HFFc6 (cell line): ENCODE measurements at regions not wholly inside any gene's neighbourhood (a gene's known extent, or its start where the extent isn't known, plus 50 kb on each side); places are given as distances from the start of the nearest gene placed in this dataset.

Experiments used
- DNase-seq: peaks from one replicate; pipeline ENCODE4 v3.0.0-alpha.2; 2018
- H3K27ac Mint-ChIP-seq: 2 replicates; pipeline ENCODE4 v1.8.0; 2020; ENCODE audit warnings: mild to moderate bottlenecking, mixed read lengths
- H3K27me3 Mint-ChIP-seq: 2 replicates; pipeline ENCODE4 v1.8.0; 2021; ENCODE audit warnings: mild to moderate bottlenecking, moderate library complexity, mixed read lengths; ENCODE audit not compliant: insufficient read depth
- H3K36me3 Mint-ChIP-seq: 2 replicates; pipeline ENCODE4 v1.8.0; 2021; ENCODE audit warnings: low read depth, mixed read lengths
- H3K4me1 Mint-ChIP-seq: 2 replicates; pipeline ENCODE4 v1.8.0; 2020; ENCODE audit warnings: low read depth, mixed read lengths
- H3K4me3 Mint-ChIP-seq: 2 replicates; pipeline ENCODE4 v1.8.0; 2020; ENCODE audit warnings: mild to moderate bottlenecking, moderate library complexity, mixed read lengths
- H3K9me3 Mint-ChIP-seq: 2 replicates; pipeline ENCODE4 v1.8.0; 2020; ENCODE audit warnings: mild to moderate bottlenecking, mixed read lengths
- TF ChIP-seq, protein P1 (sequence below): fragments of 200-600 bp; sonication (generic); IDR thresholded peaks from 2 replicates; pipeline ENCODE4 v1.5.0; 2021; ENCODE audit warnings: antibody characterized with exemption, mild to moderate bottlenecking

DNA sequence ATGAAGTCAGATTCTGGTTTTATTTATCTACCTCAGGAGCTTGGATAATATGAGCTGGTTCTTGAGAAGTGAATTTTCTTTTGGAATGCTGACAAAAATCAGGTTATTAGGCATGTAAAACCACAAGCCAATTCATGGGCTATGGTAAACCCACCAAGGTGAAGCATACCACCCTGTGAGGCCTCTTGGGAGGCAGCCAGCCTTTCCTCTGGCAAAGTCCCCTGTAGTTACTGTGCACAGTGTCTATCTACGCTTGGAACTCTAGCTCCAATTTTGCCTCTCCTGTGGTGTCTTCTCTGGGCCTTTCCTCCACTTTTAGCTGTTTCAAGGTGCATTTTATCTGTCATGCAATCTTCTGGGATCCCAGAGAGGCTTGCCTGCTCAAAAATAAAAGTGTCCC lies 242.7 kb upstream of the ZSWIM2 start:
- Mint-ChIP-seq H3K36me3 (no peaks in the 10 kb centered on the region), H3K27me3 (no peaks in the 10 kb centered on the region), H3K4me3 (no peak overlapping the region), H3K4me1 (no peaks in the 10 kb centered on the region), H3K9me3 (peaks cover 4% of the 10 kb centered on the region; the same call in 1 of the 2 replicates), H3K27ac (no peak overlapping the region)
- no peak for DNase-seq
- TF ChIP-seq, protein P1, sequence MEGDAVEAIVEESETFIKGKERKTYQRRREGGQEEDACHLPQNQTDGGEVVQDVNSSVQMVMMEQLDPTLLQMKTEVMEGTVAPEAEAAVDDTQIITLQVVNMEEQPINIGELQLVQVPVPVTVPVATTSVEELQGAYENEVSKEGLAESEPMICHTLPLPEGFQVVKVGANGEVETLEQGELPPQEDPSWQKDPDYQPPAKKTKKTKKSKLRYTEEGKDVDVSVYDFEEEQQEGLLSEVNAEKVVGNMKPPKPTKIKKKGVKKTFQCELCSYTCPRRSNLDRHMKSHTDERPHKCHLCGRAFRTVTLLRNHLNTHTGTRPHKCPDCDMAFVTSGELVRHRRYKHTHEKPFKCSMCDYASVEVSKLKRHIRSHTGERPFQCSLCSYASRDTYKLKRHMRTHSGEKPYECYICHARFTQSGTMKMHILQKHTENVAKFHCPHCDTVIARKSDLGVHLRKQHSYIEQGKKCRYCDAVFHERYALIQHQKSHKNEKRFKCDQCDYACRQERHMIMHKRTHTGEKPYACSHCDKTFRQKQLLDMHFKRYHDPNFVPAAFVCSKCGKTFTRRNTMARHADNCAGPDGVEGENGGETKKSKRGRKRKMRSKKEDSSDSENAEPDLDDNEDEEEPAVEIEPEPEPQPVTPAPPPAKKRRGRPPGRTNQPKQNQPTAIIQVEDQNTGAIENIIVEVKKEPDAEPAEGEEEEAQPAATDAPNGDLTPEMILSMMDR: no peak

DNA sequence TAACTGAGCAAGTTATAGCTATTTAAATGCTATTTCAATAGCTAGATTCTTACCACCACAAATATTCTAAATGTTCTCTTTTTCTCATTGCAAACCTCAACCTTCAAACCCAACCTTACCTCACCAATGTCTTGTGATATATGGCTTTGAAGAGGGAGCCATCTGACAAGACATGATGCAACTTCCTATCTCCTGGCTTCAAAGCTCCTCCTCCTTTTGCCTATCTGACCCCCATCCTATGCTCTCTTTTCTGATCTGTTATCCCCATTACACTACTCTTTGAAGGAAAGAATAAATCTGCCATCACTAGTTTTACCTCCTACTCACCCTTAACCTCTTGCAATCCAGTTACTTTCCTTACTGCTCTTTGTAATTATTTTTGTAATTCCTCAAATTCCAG lies 235.6 kb upstream of the ZSWIM2 start:
- TF ChIP-seq, protein P1: no peak
- Mint-ChIP-seq H3K27ac (no peak overlapping the region), H3K4me1 (no peaks in the 10 kb centered on the region), H3K4me3 (no peak overlapping the region), H3K36me3 (no peaks in the 10 kb centered on the region), H3K27me3 (no peaks in the 10 kb centered on the region), H3K9me3 (peaks cover 3% of the 10 kb centered on the region; the same call in 1 of the 2 replicates)
- DNase-seq: no peak

DNA sequence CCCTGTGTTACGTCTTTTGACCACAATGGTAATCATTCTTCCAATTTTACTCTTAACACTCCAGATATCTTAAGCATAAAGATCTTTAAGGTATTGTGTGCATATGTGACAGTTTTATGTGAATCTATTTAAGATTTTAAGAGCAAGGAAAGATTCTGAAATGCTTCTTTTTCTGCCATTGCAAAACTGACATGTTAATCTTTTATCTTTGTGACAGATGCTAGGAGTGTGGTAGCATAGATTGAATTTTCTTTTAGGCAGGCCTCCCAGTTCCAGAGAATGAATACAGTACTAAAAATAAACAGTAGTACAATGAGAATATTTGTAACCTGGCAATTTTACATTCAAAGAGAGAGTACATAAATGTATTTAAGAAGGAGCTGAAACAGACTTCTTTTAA lies 232.5 kb upstream of the ZSWIM2 start:
- DNase-seq: no peak
- Mint-ChIP-seq H3K27ac (no peak overlapping the region), H3K4me3 (no peak overlapping the region), H3K36me3 (no peaks in the 10 kb centered on the region), H3K4me1 (no peaks in the 10 kb centered on the region), H3K9me3 (no peaks in the 10 kb centered on the region; the same call in 1 of the 2 replicates), H3K27me3 (no peaks in the 10 kb centered on the region)
- TF ChIP-seq, protein P1: no peak

DNA sequence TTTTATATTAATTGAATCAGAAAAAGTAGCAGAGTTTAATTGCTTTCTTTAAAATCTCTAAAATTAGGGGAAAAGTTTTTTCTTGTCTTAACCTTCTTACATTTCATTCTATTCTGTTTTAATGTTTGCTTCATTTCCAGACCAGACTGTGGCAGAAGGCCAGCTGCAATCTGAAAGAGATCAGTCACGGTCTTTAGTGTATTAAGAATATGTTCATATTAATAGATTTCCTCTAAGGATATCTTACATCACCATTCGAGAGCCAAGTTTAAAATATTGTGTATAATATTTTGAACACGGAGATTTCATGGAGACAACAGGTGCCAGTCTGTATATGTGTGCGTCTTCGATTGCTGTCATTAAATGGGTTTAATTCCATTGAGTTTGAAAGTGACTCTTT lies 230.9 kb upstream of the ZSWIM2 start:
- Mint-ChIP-seq H3K4me1 (no peaks in the 10 kb centered on the region), H3K27ac (no peak overlapping the region), H3K4me3 (no peak overlapping the region), H3K36me3 (no peaks in the 10 kb centered on the region), H3K9me3 (no peaks in the 10 kb centered on the region; the same call in 1 of the 2 replicates), H3K27me3 (no peaks in the 10 kb centered on the region)
- TF ChIP-seq, protein P1: no peak
- no peak for DNase-seq

DNA sequence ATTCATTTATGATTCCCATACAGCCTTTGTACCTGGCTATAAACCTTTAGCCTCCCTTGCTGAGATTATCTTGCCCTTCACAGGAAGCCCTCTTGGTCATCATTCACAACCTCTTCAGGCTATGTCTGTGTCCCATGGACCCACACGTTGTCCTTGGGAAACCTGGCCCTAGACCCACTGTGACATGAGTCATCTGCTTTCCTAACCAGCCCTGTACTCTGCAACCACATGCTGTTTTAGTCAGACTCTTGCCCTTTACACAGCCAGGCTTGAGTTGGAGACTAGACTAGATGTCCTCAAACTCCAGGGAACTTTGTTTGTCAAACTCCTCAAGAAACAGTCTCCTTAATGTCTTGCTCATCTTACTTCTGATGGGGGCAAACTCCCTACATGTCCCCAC lies 229.3 kb upstream of the ZSWIM2 start:
- DNase-seq: no peak
- TF ChIP-seq, protein P1: no peak
- Mint-ChIP-seq H3K9me3 (no peaks in the 10 kb centered on the region), H3K4me3 (no peak overlapping the region), H3K36me3 (no peaks in the 10 kb centered on the region), H3K27ac (no peak overlapping the region), H3K4me1 (no peaks in the 10 kb centered on the region), H3K27me3 (no peaks in the 10 kb centered on the region; the same call in 1 of the 2 replicates)

DNA sequence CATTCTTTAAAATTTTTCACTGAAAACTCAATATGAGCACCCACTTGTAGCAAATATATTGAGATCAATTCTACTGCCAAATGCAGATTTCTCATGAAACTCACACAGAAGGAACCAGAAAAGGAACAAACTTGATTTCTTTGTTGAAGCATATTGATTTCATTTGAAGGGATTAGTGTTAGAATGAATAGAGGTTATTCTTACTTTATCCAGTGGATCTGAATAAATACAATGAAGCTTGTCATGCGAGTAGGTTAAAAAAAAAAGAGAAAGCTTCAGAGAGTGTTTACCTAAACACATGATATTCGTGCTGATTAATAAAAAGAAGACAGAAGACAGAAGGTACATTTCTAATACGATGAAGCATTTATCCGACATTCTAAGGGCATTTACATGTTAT lies 226.7 kb upstream of the ZSWIM2 start:
- Mint-ChIP-seq H3K4me3 (no peak overlapping the region), H3K9me3 (no peaks in the 10 kb centered on the region), H3K27me3 (no peaks in the 10 kb centered on the region; the same call in 1 of the 2 replicates), H3K4me1 (no peaks in the 10 kb centered on the region), H3K36me3 (no peaks in the 10 kb centered on the region), H3K27ac (no peak overlapping the region)
- DNase-seq: no peak
- TF ChIP-seq, protein P1: no peak
